NCI-H2107 treated with DMSO at 0.1 percent for 48 hours (cell line): ENCODE measurements at regions not wholly inside any gene's neighbourhood (a gene's known extent, or its start where the extent isn't known, plus 50 kb on each side); places are given as distances from the start of the nearest gene placed in this dataset.

Source experiments
- DNase-seq: peaks from one replicate; lab custom pipeline; 2025; ENCODE audit not compliant: unreplicated experiment; lab: John Stamatoyannopoulos, UW

DNA sequence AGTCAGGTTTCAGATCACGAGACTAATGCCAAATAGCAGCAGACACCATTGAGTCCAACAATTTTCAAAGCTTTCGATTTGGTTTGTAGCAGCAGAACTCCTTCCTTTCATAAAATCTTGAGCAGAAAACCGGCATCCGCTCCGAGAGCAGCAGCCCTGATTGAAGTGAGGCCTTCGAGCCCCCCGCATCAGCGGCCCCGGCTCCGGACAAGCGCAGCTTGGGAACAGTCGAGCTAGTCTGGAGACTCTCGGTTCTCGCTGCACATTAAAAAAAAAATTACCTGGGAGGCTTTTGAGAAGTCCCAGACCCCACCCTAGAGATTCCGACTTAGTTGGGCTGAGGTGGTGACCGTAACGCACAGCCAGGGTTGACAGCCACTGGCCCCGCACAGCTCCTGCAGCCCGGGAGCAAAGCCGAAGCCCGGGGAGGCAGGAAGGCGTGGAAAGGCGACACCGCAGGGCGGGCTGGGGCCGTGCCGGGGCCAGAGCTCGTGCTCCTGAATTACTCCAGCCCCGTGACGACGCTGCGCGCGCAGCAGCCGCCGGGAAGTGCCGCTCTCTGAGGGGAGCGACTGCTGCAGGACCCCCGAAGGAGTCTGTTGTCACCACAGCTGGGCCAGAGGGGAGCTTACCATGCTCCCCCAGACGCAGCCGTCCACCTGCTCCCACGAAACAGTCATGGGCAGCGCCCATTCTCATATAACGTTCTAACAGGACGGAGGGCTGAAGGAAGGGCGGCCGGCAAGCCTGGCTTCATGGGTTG lies 57.8 kb downstream of the SPATA19 start:
- DNase-seq = no peak

DNA sequence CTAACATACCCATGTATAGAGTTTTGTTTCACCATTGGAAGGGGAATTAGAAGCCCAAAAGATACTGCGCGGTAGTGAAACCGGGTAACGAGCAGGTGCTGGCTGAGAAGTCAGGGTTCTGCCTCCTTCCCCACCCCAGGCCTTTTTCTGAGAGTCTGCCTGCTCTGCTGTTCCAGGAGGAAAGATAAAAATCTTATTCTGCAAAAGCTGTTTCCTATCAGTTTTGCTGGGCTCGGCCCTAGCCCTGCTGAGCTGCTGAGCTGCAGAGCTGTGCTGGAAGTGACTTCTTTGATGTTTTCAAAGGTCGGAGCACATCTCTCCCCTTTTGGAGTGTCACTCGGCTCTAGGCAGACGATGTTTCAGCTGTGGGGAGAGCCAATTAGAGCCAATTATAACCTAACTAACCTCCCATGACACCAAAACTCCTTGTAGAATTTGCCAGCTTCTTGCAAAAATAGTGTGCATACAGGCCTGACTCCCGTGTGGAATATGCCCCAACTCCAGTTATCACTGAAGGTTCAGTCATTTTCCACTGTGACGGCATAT lies 59.4 kb downstream of the SPATA19 start:
- DNase-seq = no peak

DNA sequence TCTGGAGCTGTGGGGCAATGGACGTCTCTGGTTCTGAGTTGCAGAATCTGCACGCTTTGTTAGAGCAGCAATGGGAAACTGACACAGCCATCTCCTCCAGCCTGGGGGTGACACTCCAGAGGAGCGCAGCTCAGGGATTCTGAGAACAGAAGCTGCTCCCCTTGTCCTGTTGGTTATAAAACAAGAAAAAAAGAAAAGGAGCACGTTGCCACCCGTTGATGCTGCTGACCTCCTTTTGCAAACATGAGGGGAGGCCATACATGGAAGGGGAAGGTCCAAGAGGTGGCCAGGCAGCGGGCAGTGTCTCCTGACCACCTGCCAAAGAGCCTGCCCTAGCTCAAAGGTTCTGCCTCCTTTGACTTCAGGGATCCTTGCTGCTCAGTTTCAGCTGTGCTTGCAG lies 61.0 kb downstream of the SPATA19 start:
- DNase-seq = no peak

DNA sequence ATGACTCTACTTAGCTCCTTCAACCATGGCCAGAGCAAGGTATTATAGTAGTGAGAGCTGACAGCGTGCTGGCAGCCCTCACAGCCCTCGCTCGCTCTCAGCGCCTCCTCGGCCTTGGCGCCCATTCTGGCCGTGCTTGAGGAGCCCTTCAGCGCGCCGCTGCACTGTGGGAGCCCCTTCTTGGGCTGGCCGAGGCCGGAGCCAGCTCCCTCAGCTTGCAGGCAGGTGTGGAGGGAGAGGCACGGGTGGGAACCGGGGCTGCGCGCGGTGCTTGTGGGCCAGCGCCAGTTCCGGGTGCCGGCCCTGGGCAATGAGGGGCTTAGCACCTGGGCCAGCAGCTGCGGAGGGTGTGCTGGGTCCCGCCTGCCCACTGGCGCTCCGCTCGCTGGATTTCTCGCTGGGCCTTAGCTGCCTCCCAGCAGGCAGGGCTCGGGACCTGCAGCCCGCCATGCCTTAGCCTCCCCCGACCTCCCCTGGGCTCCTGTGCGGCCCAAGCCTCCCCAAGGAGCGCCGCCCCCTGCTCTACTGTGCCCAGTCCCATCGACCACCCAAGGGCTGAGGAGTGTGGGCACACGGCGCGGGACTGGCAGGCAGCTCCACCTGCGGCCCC lies 63.1 kb downstream of the SPATA19 start:
- no peak for DNase-seq

DNA sequence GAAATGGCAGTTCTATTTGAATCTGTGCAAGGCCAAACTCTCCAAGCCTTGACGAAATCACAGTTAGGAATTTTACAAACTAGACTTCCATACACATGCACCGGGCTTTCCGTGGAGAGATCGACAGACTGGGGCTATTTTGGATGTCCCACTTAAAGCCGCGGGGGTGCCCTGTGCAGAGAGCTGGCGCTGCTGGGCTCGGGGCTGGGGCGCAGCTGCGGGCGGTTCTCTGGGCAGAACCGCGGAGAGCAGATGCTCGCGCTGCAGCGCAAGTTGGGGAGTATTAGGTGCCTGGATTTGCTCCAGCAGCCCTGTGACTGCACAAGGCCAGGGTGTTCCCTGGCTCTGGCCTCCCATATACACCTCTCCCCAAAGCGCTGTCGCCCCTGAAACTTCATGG lies 67.2 kb downstream of the SPATA19 start:
- DNase-seq = no peak

DNA sequence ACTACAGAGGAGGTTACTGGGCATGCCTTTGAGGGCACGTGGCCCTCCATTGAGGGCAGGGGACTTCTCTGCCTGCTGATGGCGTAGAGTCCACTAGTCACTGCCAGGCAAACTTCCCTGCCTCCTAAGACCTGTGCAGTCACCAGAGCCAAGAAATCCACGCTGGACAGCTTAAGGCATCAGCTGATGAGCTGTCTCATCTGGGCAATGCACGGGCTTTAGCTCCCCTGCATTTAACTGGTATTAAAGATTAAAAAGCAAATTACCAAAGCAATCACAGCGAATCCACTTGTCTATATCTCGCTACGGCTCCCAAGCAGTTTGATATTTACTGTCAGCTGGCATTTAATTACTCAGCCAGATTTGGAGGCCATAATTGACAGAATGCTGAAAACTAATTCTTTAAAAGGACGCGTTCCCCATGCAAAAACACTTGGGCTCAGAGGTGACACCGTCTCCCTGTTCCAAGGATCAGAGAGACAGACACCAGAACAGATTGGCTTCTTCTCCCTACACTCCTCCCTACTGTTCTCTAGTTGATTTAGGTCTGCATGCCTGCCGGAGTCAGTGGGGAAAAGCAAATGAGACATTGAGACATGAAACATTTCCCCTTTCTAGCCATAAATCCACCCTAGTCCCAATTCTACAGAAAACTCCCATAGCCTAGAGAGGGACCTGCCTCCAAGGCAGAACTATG lies 68.5 kb downstream of the SPATA19 start:
- no peak for DNase-seq

DNA sequence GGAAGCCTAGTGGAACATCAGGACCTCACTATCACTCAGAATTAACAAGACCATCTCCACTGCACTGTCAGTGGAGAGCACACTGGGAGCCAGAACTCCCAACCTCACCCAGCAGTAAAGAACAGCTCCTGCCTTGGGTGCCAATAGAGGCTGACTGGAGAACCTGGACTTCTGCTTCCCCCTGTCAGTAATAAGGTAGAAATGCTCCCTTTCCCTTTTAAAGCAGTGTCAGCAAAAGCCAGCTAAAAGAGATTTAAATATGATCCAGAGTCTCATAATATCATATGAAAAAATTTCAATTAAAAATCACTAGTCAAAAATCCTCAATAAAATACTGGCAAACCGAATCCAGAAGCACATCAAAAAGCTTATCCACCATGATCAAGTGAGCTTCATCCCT lies 82.8 kb downstream of the SPATA19 start:
- no peak for DNase-seq

DNA sequence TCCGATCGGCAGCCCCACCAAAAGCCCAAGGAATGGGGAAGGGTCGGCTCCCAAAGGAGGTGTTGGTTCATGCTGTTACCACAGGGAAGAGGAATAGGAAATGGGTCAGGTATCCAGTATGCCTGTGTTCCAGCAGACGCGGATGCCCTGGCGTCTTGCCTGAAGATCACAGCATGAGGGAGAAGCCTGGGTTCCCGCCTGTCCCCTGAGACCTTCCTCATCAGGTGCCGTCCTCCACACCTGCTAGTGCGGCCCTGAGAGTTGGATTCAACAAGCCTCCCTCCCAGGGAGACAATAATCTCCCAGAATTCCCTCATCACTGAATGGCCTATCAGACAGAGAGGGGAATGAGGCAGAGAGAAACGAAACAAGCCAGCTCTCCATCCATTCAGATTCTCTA lies 92.2 kb downstream of the SPATA19 start:
- DNase-seq = peak; percentile 88

DNA sequence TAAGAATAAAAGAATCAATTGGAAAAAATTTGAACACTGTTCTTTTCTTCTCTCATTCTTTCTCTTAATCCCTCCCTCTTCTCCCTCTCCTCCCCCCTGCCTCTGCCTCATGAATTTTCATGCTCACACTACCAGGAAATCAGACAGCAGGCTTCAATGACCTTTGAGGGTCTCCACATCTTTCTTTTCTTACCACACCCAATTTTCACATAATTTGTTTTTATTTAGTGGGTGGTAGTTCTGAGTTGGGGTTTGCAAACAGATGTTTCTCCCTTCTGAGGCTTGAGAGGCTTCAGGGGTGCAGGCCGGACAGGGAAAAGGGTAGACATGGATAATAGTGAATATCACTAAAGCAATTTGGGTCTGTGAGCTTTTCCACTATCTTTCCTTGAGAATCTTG lies 95.5 kb downstream of the SPATA19 start:
- no peak for DNase-seq

DNA sequence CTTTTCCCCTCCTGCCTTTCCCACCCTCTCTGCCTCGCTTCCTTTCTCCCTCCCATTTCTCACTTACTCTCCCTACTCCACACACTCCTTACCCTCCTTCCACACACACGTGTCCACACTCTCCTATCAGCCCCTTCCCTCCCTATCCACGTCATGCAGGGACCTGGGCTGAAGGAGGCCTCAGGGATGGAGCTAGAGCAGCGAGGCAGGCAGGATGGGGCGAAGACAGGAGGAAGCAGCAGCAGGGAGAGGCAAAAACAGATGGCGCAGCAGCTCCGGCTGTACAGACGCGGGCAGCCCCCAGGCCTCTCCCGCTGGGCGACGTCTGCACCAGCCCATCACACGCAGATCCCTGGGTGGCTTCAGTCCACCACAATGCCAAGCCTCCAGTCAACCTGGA lies 97.9 kb downstream of the SPATA19 start:
- no peak for DNase-seq

DNA sequence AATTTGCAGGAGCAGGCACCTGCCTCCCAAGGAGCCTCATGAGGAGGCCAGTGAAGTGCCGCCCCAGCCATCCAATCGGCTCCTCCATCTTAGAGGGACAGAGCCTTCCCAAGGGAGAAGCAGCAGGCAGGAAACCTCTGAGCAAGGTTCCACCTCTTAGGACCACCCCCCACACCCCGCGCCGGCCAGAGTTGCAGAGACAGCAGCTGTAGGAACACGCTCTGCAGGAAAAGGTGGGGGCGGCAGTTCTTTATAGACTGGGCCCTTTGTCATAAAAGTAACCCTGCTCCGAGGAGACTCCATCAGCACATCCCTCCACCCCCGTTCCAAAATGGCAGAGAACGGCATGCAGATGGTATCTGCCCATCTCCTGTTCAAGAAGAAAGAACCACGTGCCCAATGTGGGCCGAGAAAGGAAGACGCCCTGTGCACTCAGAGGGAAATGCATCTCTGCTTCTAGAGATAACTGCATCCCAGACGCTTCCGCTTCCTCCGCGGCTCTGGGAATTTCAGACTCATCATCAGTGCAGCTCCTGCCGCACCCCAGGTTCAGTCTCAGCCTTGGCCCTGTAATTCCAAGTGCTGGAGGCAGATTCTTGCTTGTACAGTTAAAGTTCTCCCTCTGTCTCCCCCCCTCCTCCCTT lies 98.5 kb downstream of the SPATA19 start:
- DNase-seq = no peak

DNA sequence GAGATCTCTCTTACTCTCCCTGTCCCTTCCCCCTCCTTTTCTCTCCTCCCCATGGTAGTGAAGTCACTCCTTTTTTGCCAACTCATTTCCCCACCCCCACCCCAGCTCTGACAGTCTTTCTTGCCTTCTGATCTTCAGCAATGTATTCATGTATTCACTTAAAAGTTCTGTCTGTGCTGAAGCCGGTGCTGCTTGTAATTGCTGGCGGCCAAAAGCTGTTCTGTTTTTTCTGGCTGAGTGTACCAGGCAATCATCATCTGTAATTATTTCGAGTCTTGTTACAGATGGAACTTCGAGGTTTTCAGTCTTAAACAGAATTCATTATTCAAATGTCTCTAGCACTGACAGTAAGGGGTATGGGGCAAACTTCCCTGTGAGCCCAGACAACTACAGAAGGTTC lies 99.5 kb downstream of the SPATA19 start:
- DNase-seq = no peak

DNA sequence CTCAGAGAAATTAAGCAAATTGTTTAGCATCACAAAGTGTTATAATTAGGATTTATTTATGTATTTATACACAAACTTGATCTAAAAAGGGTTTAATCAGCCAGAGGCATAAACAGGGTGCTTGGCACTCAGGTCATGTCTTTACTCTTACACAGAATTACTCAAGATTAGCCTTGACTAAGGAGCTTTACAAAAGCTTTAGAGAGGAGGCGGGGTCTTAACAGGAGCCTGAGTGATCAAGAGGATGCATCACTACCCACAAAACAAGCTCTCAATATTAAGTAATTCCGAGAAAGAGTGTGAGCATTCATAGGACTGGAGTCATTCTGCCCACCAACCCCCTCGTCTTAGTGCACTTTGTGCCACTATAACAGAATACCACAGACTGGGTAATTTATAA lies 103.0 kb downstream of the SPATA19 start:
- DNase-seq = no peak

DNA sequence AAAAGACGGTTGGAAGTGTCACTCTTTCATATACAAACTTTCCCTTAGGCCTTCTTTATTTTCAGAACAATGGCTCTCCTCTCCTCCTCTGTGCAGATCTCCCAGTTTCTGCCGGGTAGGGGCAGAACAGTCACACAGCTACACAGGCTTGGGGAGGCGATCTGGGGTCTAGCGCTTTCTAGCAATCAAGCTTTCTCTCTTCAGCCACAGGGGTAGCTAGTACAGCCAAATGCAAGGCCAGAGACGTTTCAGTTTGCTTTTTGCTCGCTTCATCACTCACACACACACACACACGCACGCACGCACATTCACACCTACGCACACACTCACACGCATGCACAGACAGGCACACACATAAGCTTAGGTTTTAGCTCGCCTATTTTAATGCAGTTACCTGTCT lies 104.3 kb downstream of the SPATA19 start:
- DNase-seq = no peak

DNA sequence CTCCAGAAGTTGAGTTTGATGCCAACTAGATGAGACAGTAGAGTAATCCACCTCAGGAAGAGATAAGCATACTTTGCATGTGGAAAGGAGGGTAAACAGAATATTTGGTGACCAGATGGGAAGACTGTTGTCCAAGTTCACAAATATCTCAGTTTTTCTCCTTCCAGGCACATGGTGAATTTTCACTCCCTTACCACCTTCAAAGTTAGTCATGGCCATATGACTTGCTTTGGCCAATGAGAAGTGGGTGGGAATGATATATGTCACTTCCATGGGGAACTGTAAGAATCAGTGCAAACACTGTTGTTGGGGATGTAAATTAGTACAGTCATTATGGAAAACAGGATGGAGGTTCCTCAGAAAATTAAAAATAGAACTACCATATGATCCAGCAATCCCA lies 105.8 kb downstream of the SPATA19 start:
- no peak for DNase-seq

DNA sequence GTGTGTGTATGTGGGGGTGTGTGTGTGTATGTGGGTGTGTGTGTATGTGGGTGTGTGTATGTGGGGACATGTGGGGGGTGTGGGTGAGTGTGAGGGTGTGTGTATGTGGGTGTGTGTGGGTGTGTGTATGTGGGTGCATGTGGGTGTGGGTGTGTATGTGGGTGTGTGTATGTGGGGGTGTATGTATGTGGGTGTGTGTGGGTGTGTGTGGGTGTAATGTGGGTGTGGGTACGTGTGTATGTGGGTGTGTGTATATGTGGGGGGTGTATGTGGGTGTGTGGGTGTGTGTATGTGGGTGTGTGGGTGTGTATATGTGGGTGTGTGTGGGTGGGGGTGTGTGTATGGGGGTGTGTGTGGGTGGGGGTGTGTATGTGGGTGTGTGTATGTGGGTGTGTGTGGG lies 106.7 kb downstream of the SPATA19 start:
- no peak for DNase-seq

DNA sequence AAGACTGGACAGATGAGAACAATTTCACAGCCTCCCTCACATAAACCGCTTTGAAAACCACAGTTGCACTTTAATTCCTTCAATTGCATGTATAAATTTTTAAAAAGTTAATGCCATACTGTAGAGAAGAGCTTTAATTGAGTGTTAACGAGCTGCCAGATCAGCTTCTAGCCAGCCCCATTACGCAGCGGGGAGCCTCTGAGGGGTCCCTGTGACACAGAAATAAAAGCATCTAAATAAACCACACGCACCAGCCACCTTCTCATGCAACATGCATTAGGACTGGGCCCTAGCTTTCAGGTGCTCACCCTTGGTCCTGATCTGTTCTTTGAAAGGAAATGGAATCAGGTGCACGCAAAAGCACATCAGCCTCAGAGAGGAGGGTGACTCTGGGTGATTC lies 111.7 kb downstream of the SPATA19 start:
- no peak for DNase-seq

DNA sequence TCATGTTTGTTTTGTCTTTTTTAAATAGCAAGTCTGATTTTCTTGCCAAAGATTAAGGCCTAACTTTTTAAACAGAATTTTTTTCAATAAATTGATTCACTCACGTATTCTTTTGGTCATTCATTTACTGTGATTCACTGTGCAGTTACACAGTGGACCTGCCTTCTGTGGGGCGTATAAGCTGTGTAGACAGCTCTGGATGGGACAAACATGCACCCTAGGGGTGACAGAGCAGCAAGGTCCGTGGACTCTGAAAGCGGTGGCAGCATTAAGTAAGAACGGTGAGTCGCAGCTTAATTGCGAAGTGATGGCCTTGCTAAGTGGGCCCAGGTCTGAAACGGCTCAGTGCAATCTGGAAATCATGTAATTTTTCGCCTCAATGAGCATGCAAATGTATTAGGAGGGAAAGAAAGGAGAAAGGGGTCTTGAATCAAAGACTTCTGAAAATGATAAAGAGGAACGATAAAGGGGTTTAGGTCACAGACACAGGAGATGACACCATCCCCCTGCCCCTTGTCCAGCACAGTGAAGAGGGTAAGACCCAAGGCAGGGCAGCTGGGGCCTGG lies 113.1 kb downstream of the SPATA19 start:
- DNase-seq = no peak

DNA sequence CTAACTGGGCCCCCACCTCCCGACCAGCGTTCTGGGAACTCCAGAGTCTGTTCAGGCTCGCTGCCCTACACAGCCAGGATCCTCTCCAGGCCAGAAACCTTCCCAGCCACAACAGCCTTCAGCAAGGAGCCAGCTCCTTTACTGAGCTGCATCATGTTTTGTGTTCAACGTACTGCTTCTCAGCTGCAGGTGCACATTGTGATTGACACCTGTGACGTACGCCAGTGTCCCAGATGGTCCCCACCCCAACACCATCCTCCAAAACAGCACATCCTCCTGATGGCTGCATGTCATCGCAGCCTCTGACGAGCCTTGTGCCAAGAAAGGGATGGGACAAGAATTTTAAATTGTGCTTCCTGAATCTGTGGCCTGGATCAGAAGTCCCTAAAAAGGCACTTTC lies 117.5 kb downstream of the SPATA19 start:
- DNase-seq = no peak

DNA sequence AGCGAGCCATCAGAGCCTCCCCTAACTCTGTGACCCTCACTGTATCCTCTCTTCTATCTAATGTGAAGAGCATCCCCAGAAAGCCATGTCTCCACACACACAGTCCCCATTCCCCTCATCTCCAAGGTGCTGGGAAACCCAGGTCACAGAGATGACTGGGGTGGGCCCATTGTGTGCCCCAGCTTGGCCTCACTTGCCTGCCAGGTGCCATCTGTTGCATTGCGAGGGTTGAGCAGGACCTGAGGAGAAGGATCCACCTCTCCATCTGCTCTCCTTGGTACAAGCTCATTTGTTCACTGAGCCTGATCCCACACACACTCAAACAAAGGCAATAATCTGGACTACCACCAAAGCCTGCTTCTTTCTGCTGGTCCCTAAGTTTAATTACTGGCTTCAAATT lies 118.8 kb downstream of the SPATA19 start:
- DNase-seq = no peak

DNA sequence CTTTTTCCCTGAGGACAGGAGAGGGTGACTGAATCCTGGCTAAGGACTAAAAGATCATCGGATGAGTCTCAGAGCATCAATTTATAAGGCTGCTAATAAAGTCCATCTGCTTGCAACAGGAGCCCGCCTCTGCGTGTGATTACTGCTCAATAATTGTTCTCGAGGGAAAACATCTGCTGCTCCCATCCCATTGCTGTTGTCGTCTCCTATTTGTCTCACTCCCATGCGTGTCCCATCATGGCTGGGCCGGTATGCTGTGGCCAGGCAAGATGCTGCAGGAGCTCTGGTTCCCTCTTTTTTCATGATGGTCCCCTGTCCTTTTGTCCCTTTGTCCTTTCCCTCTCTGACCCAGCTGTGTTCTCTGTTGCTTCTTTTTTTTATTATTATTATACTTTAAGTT lies 121.2 kb downstream of the SPATA19 start:
- no peak for DNase-seq
